ENCODE measurements at regions not wholly inside any gene's neighbourhood (a gene's known extent, or its start where the extent isn't known, plus 50 kb on each side); places are given as distances from the start of the nearest gene placed in this dataset.

GRCh38 chr3:117633207-117633606, 923.6 kb downstream of the TUSC7 start:
- no peak for DNase-seq (ENCODE audit: low read depth in 1 of 2, low spot score in 2 of 2)
- 0 out of 2 replicates have a peak, but pooled peaks cover 6% of the 10 kb centered on the region for H3K4me1 ChIP-seq (replicated peaks)

DNA sequence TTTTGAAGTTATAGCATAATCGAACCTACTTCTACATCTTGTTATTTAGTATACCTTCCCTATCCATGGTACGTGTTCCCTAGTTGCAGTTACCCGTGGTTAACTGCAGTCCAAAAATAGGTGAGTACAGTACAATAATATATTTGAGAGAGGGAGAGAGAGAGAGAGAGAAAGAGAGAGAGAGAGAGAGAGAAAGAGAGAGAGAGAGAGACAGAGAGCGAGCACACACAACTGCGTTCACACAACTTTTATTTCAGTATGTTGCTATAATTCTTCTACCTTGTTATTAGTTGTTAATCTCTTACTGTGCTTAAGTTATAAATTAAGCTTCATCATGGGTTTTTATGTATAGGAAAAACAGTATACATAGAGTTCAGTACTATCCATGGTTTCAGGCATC, 928.1 kb downstream of the TUSC7 start:
- H3K27me3 ChIP-seq (replicated peaks) = no peaks in the 10 kb centered on the region
- no peak overlapping the region for H3K4me3 ChIP-seq
- DNase-seq (ENCODE audit: low read depth in 1 of 2, low spot score in 2 of 2) = no peak
- no peaks in the 10 kb centered on the region for H3K36me3 ChIP-seq
- H3K27ac ChIP-seq = no peak overlapping the region
- no peaks in the 10 kb centered on the region for H3K4me1 ChIP-seq (replicated peaks)
- H3K9me3 ChIP-seq (replicated peaks) = no peaks in the 10 kb centered on the region

More at GRCh38 chr3:117633207-117633606, 923.6 kb downstream of the TUSC7 start:
- no peaks in the 10 kb centered on the region for H3K36me3 ChIP-seq
- no peak overlapping the region for H3K27ac ChIP-seq
- H3K4me3 ChIP-seq = no peak overlapping the region
- no peaks in the 10 kb centered on the region for H3K27me3 ChIP-seq (replicated peaks)
- no peaks in the 10 kb centered on the region for H3K9me3 ChIP-seq (replicated peaks)

- H3K27ac ChIP-seq = no peak overlapping the region
- no peaks in the 10 kb centered on the region for H3K9me3 ChIP-seq (replicated peaks)
- H3K36me3 ChIP-seq = no peaks in the 10 kb centered on the region
- H3K4me1 ChIP-seq (replicated peaks) = peaks cover 11% of the 10 kb centered on the region
- no peak overlapping the region for H3K4me3 ChIP-seq
- no peak for DNase-seq (ENCODE audit: low read depth in 1 of 2, low spot score in 2 of 2)
- no peaks in the 10 kb centered on the region for H3K27me3 ChIP-seq (replicated peaks)
These were observed 934.6 kb downstream of the TUSC7 start for GRCh38 chr3:117644203-117644602.

- H3K27ac ChIP-seq = no peak overlapping the region
- H3K4me3 ChIP-seq = no peak overlapping the region
- peak in 1 of 2 experiments; percentile 31 for DNase-seq (ENCODE audit: low read depth in 1 of 2, low spot score in 2 of 2)
- H3K9me3 ChIP-seq (replicated peaks) = no peaks in the 10 kb centered on the region
- peaks cover 11% of the 10 kb centered on the region for H3K4me1 ChIP-seq (replicated peaks)
- no peaks in the 10 kb centered on the region for H3K36me3 ChIP-seq
- H3K27me3 ChIP-seq (replicated peaks) = no peaks in the 10 kb centered on the region
These were observed 936.1 kb downstream of the TUSC7 start for GRCh38 chr3:117645561-117646242.

DNA sequence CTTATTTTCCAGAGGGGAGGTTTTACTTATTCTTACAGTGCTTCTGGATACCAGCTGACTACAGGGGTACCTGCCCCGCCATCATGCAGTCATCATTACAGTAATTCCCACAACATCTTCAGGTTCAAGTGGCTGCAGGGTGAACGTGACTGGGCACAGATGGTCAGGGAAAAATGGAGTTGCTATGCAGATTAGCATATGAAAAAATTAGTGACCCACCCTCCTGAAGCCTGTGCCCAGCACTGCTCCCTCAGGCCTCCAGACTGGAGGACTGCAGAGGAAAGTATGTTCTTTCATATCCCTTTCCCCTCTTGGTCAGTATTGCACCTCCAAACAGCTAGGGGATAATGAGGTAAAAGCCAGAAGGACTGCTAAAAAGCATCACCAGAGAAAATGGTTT, 937.9 kb downstream of the TUSC7 start:
- no peak for DNase-seq (ENCODE audit: low read depth in 1 of 2, low spot score in 2 of 2)
- Histone ChIP-seq H3K36me3 (no peaks in the 10 kb centered on the region), H3K4me3 (no peak overlapping the region), H3K27ac (no peak overlapping the region), H3K9me3 (replicated peaks) (no peaks in the 10 kb centered on the region), H3K4me1 (replicated peaks) (peaks cover 11% of the 10 kb centered on the region), H3K27me3 (replicated peaks) (no peaks in the 10 kb centered on the region)

DNA sequence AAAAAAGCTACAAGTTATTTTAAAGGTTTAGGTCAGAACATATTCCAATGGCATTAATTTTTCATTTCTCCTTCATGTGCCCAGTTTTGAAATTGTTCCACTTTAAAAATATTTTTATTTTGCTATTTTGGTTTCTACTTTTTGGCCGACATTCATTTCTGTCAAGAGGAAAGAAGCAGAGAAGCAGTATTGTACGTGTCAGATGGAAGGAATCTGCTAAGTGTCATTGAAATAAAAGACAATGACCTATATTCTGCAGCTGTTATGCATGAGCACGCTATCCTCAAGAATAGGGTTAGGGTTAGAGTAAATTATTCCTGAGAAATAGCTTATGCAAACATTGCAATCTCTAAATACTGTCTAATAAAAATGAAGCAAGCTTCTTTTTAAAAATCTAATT, 941.7 kb downstream of the TUSC7 start:
- Histone ChIP-seq H3K36me3 (no peaks in the 10 kb centered on the region), H3K27ac (no peak overlapping the region), H3K27me3 (replicated peaks) (no peaks in the 10 kb centered on the region), H3K4me1 (replicated peaks) (peaks cover 11% of the 10 kb centered on the region), H3K4me3 (no peak overlapping the region), H3K9me3 (replicated peaks) (no peaks in the 10 kb centered on the region)
- no peak for DNase-seq (ENCODE audit: low read depth in 1 of 2, low spot score in 2 of 2)

DNA sequence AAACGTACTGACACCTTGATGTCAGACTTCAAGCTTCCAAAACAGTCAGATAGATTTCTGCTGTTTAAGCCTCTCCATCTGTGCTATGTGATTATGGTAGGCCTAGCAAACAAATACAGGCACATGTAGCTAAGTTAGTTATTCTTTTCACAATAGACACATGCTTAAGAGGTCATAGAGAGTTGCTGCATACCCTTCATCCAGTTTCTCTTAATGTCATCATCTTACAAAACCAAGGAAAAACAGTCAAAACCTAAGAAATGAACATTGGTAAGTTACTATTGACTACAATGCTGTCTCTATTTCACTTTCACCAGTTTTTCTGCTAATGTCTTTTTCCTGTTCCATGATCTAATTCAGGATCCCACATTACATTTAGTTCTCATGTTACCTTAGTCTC, 946.8 kb downstream of the TUSC7 start:
- no peaks in the 10 kb centered on the region for H3K27me3 ChIP-seq (replicated peaks)
- H3K4me3 ChIP-seq = no peak overlapping the region
- no peak for DNase-seq (ENCODE audit: low read depth in 1 of 2, low spot score in 2 of 2)
- no peaks in the 10 kb centered on the region for H3K9me3 ChIP-seq (replicated peaks)
- no peaks in the 10 kb centered on the region for H3K36me3 ChIP-seq
- H3K4me1 ChIP-seq (replicated peaks) = peaks cover 20% of the 10 kb centered on the region
- no peak overlapping the region for H3K27ac ChIP-seq

DNA sequence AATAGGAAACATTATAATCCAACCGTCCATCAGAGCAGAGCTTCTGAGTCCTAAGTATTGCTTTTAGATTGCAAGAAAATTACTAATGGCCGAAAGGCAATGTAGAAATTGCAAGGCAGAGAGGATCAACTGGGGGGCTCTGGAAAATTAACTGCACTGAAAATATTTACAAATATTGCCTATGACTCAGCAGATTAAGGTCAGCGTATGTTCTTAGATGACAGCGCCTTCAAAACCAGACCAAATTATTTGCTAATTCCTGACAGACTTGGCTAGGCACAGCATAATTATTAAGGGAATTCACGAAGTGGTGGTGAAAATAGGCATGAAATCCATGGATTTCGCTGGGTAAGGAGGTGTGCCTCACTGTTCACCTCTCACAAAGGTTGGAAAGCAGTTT, 947.7 kb downstream of the TUSC7 start:
- peaks cover 26% of the 10 kb centered on the region for H3K4me1 ChIP-seq (replicated peaks)
- no peak overlapping the region for H3K4me3 ChIP-seq
- no peaks in the 10 kb centered on the region for H3K9me3 ChIP-seq (replicated peaks)
- no peaks in the 10 kb centered on the region for H3K36me3 ChIP-seq
- H3K27me3 ChIP-seq (replicated peaks) = no peaks in the 10 kb centered on the region
- no peak for DNase-seq (ENCODE audit: low read depth in 1 of 2, low spot score in 2 of 2)
- no peak overlapping the region for H3K27ac ChIP-seq

DNA sequence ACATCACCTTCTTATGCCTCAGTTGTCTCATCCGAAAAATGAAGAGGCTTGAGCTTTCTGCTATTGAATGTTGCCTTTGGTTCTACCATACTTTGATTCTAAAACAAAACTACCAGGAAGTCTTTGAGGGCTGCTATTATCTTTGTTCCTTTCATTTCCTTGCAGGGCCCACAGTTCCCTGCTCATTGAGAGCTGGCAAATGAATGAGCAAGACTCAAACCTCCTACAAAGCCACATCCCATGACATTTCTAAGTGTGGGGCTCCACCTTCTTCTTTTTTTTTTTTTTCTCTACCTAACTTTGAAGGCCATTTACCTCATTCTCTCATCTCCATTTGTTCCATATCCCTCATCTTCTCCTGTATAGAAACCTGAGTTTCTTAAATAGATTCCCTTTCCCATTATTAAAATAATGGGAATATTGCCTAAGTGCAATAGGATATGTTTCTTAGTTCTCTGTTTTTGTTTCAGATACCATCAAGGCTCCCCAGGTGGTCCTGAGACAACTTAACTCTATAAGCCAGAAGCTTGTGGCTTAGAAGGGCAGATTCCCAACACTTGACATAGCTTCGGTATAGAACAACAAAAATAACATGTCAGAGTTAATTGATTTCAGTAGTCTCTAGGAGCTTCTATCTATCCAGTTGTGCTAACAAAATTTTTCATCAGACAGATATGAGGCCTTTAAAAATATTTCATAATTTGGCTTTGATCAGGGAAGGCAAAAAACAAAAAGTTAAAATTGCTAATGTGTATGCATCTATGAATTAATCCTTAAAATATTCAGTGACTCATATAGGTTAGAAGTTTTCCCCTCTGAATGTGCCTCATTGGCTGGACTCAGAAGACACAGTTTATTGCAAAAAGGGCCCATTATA, 951.6 kb downstream of the TUSC7 start:
- peak; percentile 45 to 73 for DNase-seq (ENCODE audit: low read depth in 1 of 2, low spot score in 2 of 2)
- Histone ChIP-seq H3K27ac (peak overlapping the region; percentile 44), H3K9me3 (replicated peaks) (no peaks in the 10 kb centered on the region)

DNA sequence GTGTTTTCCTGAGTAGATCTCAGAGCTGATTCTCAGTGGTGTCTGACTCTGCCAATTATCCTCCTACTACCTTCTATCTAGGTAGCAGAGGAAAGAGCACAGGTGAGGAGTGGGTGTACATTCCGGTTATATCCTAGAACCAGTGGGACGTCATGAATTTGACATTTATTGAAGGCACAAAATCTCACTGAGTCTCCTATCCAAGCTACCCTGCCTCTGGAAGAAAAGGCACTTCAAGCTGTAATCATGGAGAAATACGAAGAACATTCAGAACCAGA, 952.2 kb downstream of the TUSC7 start:
- DNase-seq (ENCODE audit: low read depth in 1 of 2, low spot score in 2 of 2) = no peak
- no peaks in the 10 kb centered on the region for H3K9me3 ChIP-seq (replicated peaks)
- H3K4me3 ChIP-seq = no peak overlapping the region
- H3K36me3 ChIP-seq = no peaks in the 10 kb centered on the region
- H3K4me1 ChIP-seq (replicated peaks) = peaks cover 18% of the 10 kb centered on the region
- no peaks in the 10 kb centered on the region for H3K27me3 ChIP-seq (replicated peaks)
- peak overlapping the region; percentile 44 for H3K27ac ChIP-seq

More for the DNA sequence above, 951.6 kb downstream of the TUSC7 start:
- Histone ChIP-seq H3K36me3 (no peaks in the 10 kb centered on the region), H3K4me3 (no peak overlapping the region), H3K27me3 (replicated peaks) (no peaks in the 10 kb centered on the region), H3K4me1 (replicated peaks) (peaks cover 18% of the 10 kb centered on the region)

DNA sequence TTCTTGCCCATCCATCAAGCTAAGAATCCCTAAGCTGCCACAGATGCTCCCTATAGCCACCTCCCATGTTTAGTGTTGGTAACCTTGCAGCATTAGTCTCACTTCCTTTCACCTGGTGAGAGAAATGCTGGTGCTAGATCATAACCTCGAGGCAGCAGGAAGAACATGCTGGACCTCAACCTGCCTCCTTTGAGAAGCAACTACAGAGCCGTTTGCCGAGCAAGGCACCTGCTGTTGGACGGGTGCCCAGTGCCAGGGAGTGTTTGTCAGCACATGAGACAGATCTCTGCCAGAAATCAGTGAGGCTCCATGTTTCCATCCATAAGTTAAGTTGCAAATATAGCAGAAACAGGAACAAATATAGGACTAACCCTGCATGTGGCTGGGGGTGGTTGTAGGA, 955.7 kb downstream of the TUSC7 start:
- DNase-seq (ENCODE audit: low read depth in 1 of 2, low spot score in 2 of 2) = no peak
- H3K27ac ChIP-seq = no peak overlapping the region
- H3K27me3 ChIP-seq (replicated peaks) = no peaks in the 10 kb centered on the region
- H3K36me3 ChIP-seq = no peaks in the 10 kb centered on the region
- H3K4me3 ChIP-seq = no peak overlapping the region
- H3K9me3 ChIP-seq (replicated peaks) = no peaks in the 10 kb centered on the region
- H3K4me1 ChIP-seq (replicated peaks) = peaks cover 17% of the 10 kb centered on the region

GRCh38 chr3:117666325-117666724, 956.7 kb downstream of the TUSC7 start:
- H3K9me3 ChIP-seq (replicated peaks) = no peaks in the 10 kb centered on the region
- no peak for DNase-seq (ENCODE audit: low read depth in 1 of 2, low spot score in 2 of 2)
- H3K4me1 ChIP-seq (replicated peaks) = peaks cover 7% of the 10 kb centered on the region
- no peaks in the 10 kb centered on the region for H3K27me3 ChIP-seq (replicated peaks)
- no peaks in the 10 kb centered on the region for H3K36me3 ChIP-seq
- H3K27ac ChIP-seq = no peak overlapping the region
- H3K4me3 ChIP-seq = no peak overlapping the region

GRCh38 chr3:117666812-117667211, 957.2 kb downstream of the TUSC7 start:
- no peaks in the 10 kb centered on the region for H3K36me3 ChIP-seq
- H3K27me3 ChIP-seq (replicated peaks) = no peaks in the 10 kb centered on the region
- no peak for DNase-seq (ENCODE audit: low read depth in 1 of 2, low spot score in 2 of 2)
- H3K27ac ChIP-seq = no peak overlapping the region
- no peaks in the 10 kb centered on the region for H3K9me3 ChIP-seq (replicated peaks)
- peaks cover 2% of the 10 kb centered on the region for H3K4me1 ChIP-seq (replicated peaks)
- H3K4me3 ChIP-seq = no peak overlapping the region

GRCh38 chr3:117669774-117670173, 960.2 kb downstream of the TUSC7 start:
- Histone ChIP-seq H3K27me3 (replicated peaks) (no peaks in the 10 kb centered on the region), H3K4me1 (replicated peaks) (no peaks in the 10 kb centered on the region), H3K9me3 (replicated peaks) (no peaks in the 10 kb centered on the region), H3K36me3 (no peaks in the 10 kb centered on the region), H3K27ac (no peak overlapping the region), H3K4me3 (no peak overlapping the region)
- no peak for DNase-seq (ENCODE audit: low read depth in 1 of 2, low spot score in 2 of 2)
